ENCODE measurements at regions not wholly inside any gene's neighbourhood (a gene's known extent, or its start where the extent isn't known, plus 50 kb on each side); places are given as distances from the start of the nearest gene placed in this dataset.

DNA sequence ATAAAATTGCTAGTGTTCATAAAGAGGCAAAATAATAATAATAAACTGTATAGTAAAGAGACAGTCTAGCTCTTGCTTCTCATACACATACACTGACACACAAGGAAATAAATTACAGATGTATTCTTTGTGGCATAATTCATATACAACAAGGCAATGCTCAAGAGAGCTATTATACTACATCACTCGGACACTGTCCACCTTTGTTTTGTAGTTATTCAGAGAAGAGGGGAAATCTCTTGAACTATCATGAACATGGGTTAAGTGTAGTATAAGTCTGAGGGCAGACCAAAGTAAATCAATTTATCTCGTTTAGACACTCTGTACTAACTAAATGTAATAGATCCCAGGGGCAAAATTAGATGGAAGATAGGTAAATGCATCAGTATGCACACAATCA is 72.7 kb upstream of the PHIP start:
- Histone ChIP-seq H3K4me3 (ENCODE audit: low read length) (no peak overlapping the region), H3K27me3 (ENCODE audit: insufficient read depth, low read length, poor library complexity) (no peaks in the 10 kb centered on the region), H3K27ac (ENCODE audit: low read depth, low read length) (no peak overlapping the region), H2BK120ac (ENCODE audit: low read depth, low read length) (no peak overlapping the region), H2AK5ac (ENCODE audit: low read length) (no peak overlapping the region), H3K4me1 (ENCODE audit: control insufficient read depth, low read depth, low read length) (peaks cover 2% of the 10 kb centered on the region), H3K18ac (ENCODE audit: low read length) (no peak overlapping the region), H2BK15ac (replicated peaks; ENCODE audit: low read depth) (no peak overlapping the region), H3K4ac (ENCODE audit: low read depth, low read length) (no peak overlapping the region), H3K79me1 (ENCODE audit: low read length) (no peaks in the 10 kb centered on the region), H3K36me3 (ENCODE audit: control insufficient read depth, insufficient read depth, low read length) (no peaks in the 10 kb centered on the region), H3K9ac (ENCODE audit: low read length) (no peak overlapping the region), H2BK5ac (ENCODE audit: low read length) (no peak overlapping the region), H3K4me2 (ENCODE audit: low read length) (no peak overlapping the region), H3K23ac (ENCODE audit: low read length) (no peak overlapping the region), H3K79me2 (ENCODE audit: control insufficient read depth, insufficient read depth, low read length) (no peaks in the 10 kb centered on the region), H4K5ac (ENCODE audit: low read length) (no peak overlapping the region), H4K8ac (ENCODE audit: low read depth, low read length) (no peak overlapping the region), H3K56ac (ENCODE audit: low read length) (no peak overlapping the region)
- DNase-seq = no peak
- no CpG with 5 or more reads among the region's 2 CpGs for WGBS (ENCODE audit: extremely low coverage, insufficient coverage, low lambda C conversion rate)

DNA sequence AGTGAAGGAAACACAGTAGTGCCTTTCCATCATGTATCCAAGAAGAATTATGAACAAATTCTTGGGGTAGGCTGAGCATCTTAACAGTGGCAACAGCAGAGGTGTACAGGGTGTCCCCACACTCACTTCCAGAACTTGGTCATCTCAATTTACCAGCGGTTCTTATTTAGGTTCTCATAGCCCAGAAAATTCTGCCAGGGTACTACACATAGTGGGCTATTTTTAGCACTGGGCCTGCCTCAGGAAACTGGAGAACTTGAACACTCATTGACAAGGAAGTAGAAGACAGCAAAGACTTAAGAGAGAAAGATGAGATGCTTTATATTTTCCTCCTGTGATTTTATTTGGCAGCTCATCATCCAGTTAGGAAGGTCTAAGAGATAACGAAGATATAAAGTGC is 71.8 kb upstream of the PHIP start:
- Histone ChIP-seq H2AK5ac (ENCODE audit: low read length) (no peak overlapping the region), H2BK120ac (ENCODE audit: low read depth, low read length) (no peak overlapping the region), H4K8ac (ENCODE audit: low read depth, low read length) (no peak overlapping the region), H3K4me3 (ENCODE audit: low read length) (no peak overlapping the region), H2BK5ac (ENCODE audit: low read length) (no peak overlapping the region), H3K36me3 (ENCODE audit: control insufficient read depth, insufficient read depth, low read length) (no peaks in the 10 kb centered on the region), H3K9ac (ENCODE audit: low read length) (no peak overlapping the region), H3K27ac (ENCODE audit: low read depth, low read length) (no peak overlapping the region), H3K56ac (ENCODE audit: low read length) (no peak overlapping the region), H2BK15ac (replicated peaks; ENCODE audit: low read depth) (peak overlapping the region; percentile 85), H3K27me3 (ENCODE audit: insufficient read depth, low read length, poor library complexity) (no peaks in the 10 kb centered on the region), H3K79me1 (ENCODE audit: low read length) (no peaks in the 10 kb centered on the region), H3K4me2 (ENCODE audit: low read length) (no peak overlapping the region), H3K18ac (ENCODE audit: low read length) (peak overlapping the region; percentile 68), H3K23ac (ENCODE audit: low read length) (no peak overlapping the region), H3K79me2 (ENCODE audit: control insufficient read depth, insufficient read depth, low read length) (no peaks in the 10 kb centered on the region), H3K4ac (ENCODE audit: low read depth, low read length) (no peak overlapping the region), H3K4me1 (ENCODE audit: control insufficient read depth, low read depth, low read length) (peaks cover 2% of the 10 kb centered on the region), H4K5ac (ENCODE audit: low read length) (no peak overlapping the region)
- DNase-seq = no peak
- no CpG with 5 or more reads among the region's 2 CpGs for WGBS (ENCODE audit: extremely low coverage, insufficient coverage, low lambda C conversion rate)

DNA sequence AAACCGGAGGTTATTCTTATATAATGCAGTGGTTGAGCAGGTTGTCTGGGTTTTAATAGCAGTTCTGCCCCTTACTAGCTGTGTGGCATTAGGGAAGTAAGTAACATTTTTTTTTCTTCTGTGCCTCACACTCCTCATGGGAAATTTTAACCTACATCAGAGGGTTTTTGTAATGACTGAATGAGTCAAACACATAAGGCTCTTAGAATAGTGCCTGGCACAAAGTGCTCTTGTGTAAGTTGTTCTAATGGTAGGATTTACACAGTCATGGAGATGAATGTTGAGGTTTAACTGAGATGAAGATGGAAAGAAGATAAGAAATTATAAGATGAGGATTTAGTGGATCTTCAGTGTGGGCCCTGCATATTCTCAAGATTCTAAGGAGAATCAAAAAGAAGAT is 68.4 kb upstream of the PHIP start:
- no peaks in the 10 kb centered on the region for H3K27me3 ChIP-seq (ENCODE audit: insufficient read depth, low read length, poor library complexity)
- no CpG with 5 or more reads among the region's 1 CpG for WGBS (ENCODE audit: extremely low coverage, insufficient coverage, low lambda C conversion rate)
- H3K4ac ChIP-seq (ENCODE audit: low read depth, low read length) = no peak overlapping the region
- H3K56ac ChIP-seq (ENCODE audit: low read length) = no peak overlapping the region
- H2AK5ac ChIP-seq (ENCODE audit: low read length) = no peak overlapping the region
- H2BK15ac ChIP-seq (replicated peaks; ENCODE audit: low read depth) = no peak overlapping the region
- H3K23ac ChIP-seq (ENCODE audit: low read length) = no peak overlapping the region
- no peak overlapping the region for H2BK120ac ChIP-seq (ENCODE audit: low read depth, low read length)
- H2BK5ac ChIP-seq (ENCODE audit: low read length) = no peak overlapping the region
- no peak overlapping the region for H3K4me3 ChIP-seq (ENCODE audit: low read length)
- no peak overlapping the region for H3K27ac ChIP-seq (ENCODE audit: low read depth, low read length)
- no peak overlapping the region for H3K4me2 ChIP-seq (ENCODE audit: low read length)
- no peak overlapping the region for H4K5ac ChIP-seq (ENCODE audit: low read length)
- no peaks in the 10 kb centered on the region for H3K79me1 ChIP-seq (ENCODE audit: low read length)
- DNase-seq = no peak
- H3K36me3 ChIP-seq (ENCODE audit: control insufficient read depth, insufficient read depth, low read length) = no peaks in the 10 kb centered on the region
- H3K9ac ChIP-seq (ENCODE audit: low read length) = no peak overlapping the region
- H3K4me1 ChIP-seq (ENCODE audit: control insufficient read depth, low read depth, low read length) = peaks cover 2% of the 10 kb centered on the region
- no peaks in the 10 kb centered on the region for H3K79me2 ChIP-seq (ENCODE audit: control insufficient read depth, insufficient read depth, low read length)
- no peak overlapping the region for H3K18ac ChIP-seq (ENCODE audit: low read length)
- no peak overlapping the region for H4K8ac ChIP-seq (ENCODE audit: low read depth, low read length)

DNA sequence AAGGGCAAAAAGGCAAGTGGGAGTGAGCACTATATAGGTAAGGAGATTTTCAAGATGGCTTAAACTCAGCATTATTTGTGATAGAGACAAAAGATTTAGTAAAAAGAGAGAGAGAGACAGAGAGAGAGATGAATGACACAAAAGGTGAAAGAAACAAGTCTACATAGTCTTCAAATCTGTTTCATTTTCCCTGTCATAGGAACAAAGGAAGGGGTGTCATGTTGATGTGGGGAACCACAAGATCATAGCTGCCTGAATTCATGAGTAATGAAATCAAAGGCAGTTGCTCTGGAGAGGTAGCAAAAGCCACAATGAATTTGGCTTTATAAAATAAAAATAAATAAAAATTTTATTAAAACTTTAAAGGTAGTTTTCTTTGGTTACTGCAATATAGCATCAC is 67.2 kb upstream of the PHIP start:
- Histone ChIP-seq H3K79me2 (ENCODE audit: control insufficient read depth, insufficient read depth, low read length) (no peaks in the 10 kb centered on the region), H3K4me1 (ENCODE audit: control insufficient read depth, low read depth, low read length) (peaks cover 2% of the 10 kb centered on the region), H3K36me3 (ENCODE audit: control insufficient read depth, insufficient read depth, low read length) (no peaks in the 10 kb centered on the region), H2BK120ac (ENCODE audit: low read depth, low read length) (no peak overlapping the region), H3K79me1 (ENCODE audit: low read length) (no peaks in the 10 kb centered on the region), H3K4me2 (ENCODE audit: low read length) (no peak overlapping the region), H4K5ac (ENCODE audit: low read length) (no peak overlapping the region), H3K27me3 (ENCODE audit: insufficient read depth, low read length, poor library complexity) (no peaks in the 10 kb centered on the region), H3K9ac (ENCODE audit: low read length) (no peak overlapping the region), H2BK5ac (ENCODE audit: low read length) (no peak overlapping the region), H2AK5ac (ENCODE audit: low read length) (no peak overlapping the region), H3K56ac (ENCODE audit: low read length) (no peak overlapping the region), H3K18ac (ENCODE audit: low read length) (no peak overlapping the region), H3K4me3 (ENCODE audit: low read length) (no peak overlapping the region), H3K27ac (ENCODE audit: low read depth, low read length) (no peak overlapping the region), H3K23ac (ENCODE audit: low read length) (no peak overlapping the region), H2BK15ac (replicated peaks; ENCODE audit: low read depth) (no peak overlapping the region), H4K8ac (ENCODE audit: low read depth, low read length) (no peak overlapping the region), H3K4ac (ENCODE audit: low read depth, low read length) (no peak overlapping the region)
- DNase-seq = no peak

DNA sequence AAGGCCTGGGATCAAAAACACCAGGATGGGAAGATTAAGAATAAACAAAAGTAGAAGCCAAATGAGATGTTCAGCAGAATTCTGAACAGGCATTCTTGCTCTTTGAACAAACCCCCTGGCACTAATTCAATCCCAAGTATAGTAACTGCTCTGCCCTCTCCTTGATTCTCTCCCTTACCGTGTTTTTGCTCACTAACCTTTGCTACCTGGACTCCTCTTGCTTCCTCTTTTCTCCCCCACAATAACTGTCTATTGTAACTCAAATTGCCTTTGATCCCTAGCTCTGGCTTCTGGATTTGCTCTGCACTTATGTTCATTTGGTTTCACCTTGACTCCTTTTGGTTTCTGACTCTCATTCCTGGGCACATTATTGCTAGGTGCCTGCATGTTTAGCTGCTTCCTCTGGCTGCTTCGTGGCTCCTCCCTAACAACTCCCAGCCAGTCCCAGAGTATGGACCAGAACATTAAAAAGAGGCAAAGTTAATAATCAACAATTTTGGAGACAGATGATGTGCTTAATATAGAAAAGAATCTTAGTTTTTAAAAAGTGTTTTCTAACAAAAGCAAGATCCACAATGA is 65.4 kb upstream of the PHIP start:
- Histone ChIP-seq H4K5ac (ENCODE audit: low read length) (no peak overlapping the region), H2AK5ac (ENCODE audit: low read length) (no peak overlapping the region), H3K4me1 (ENCODE audit: control insufficient read depth, low read depth, low read length) (no peaks in the 10 kb centered on the region), H3K4ac (ENCODE audit: low read depth, low read length) (no peak overlapping the region), H4K8ac (ENCODE audit: low read depth, low read length) (no peak overlapping the region), H2BK120ac (ENCODE audit: low read depth, low read length) (no peak overlapping the region), H3K79me2 (ENCODE audit: control insufficient read depth, insufficient read depth, low read length) (no peaks in the 10 kb centered on the region), H3K36me3 (ENCODE audit: control insufficient read depth, insufficient read depth, low read length) (no peaks in the 10 kb centered on the region), H3K18ac (ENCODE audit: low read length) (no peak overlapping the region), H3K9ac (ENCODE audit: low read length) (no peak overlapping the region), H3K79me1 (ENCODE audit: low read length) (no peaks in the 10 kb centered on the region), H2BK15ac (replicated peaks; ENCODE audit: low read depth) (no peak overlapping the region), H2BK5ac (ENCODE audit: low read length) (no peak overlapping the region), H3K4me3 (ENCODE audit: low read length) (no peak overlapping the region), H3K23ac (ENCODE audit: low read length) (no peak overlapping the region), H3K56ac (ENCODE audit: low read length) (no peak overlapping the region), H3K27ac (ENCODE audit: low read depth, low read length) (no peak overlapping the region), H3K27me3 (ENCODE audit: insufficient read depth, low read length, poor library complexity) (no peaks in the 10 kb centered on the region), H3K4me2 (ENCODE audit: low read length) (no peak overlapping the region)
- DNase-seq = no peak
- no CpG with 5 or more reads among the region's 2 CpGs for WGBS (ENCODE audit: extremely low coverage, insufficient coverage, low lambda C conversion rate)

DNA sequence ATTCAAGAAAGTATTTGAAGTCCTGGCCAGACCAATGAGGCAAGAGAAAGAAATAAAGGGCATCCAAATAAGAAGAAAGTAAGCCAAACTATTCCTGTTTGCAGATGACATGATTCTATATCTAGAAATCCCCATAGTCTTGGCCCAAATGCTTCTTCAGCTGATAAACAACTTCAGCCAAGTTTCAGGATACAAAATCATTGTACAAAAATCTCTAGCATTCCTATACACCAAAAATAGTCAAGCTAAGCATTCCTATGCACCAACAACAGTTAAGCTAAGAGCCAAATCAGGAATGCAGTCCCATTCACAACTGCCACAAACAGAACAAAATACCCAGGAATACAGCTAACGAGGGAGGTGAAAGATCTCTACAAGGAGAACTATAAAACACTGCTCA is 60.1 kb upstream of the PHIP start:
- Histone ChIP-seq H3K79me2 (ENCODE audit: control insufficient read depth, insufficient read depth, low read length) (no peaks in the 10 kb centered on the region), H2BK120ac (ENCODE audit: low read depth, low read length) (no peak overlapping the region), H2BK5ac (ENCODE audit: low read length) (no peak overlapping the region), H3K4me3 (ENCODE audit: low read length) (no peak overlapping the region), H3K18ac (ENCODE audit: low read length) (no peak overlapping the region), H3K36me3 (ENCODE audit: control insufficient read depth, insufficient read depth, low read length) (no peaks in the 10 kb centered on the region), H3K27me3 (ENCODE audit: insufficient read depth, low read length, poor library complexity) (no peaks in the 10 kb centered on the region), H3K27ac (ENCODE audit: low read depth, low read length) (no peak overlapping the region), H2AK5ac (ENCODE audit: low read length) (no peak overlapping the region), H3K4me2 (ENCODE audit: low read length) (no peak overlapping the region), H2BK15ac (replicated peaks; ENCODE audit: low read depth) (no peak overlapping the region), H4K8ac (ENCODE audit: low read depth, low read length) (no peak overlapping the region), H4K5ac (ENCODE audit: low read length) (no peak overlapping the region), H3K4ac (ENCODE audit: low read depth, low read length) (no peak overlapping the region), H3K23ac (ENCODE audit: low read length) (no peak overlapping the region), H3K9ac (ENCODE audit: low read length) (no peak overlapping the region), H3K79me1 (ENCODE audit: low read length) (no peaks in the 10 kb centered on the region), H3K4me1 (ENCODE audit: control insufficient read depth, low read depth, low read length) (no peaks in the 10 kb centered on the region), H3K56ac (ENCODE audit: low read length) (no peak overlapping the region)
- WGBS (ENCODE audit: extremely low coverage, insufficient coverage, low lambda C conversion rate) = no CpG with 5 or more reads among the region's 1 CpG
- no peak for DNase-seq

Data from mesendoderm (in vitro differentiated cells).